Thoracic aorta (tissue), 2 donors: ENCODE measurements at regions not wholly inside any gene's neighbourhood (a gene's known extent, or its start where the extent isn't known, plus 50 kb on each side); places are given as distances from the start of the nearest gene placed in this dataset.

Source experiments
- ATAC-seq: fragments of 150-250 bp; one replicate; pipeline ENCODE4 v1.8.0; 2017; ENCODE audit warnings: low read depth; ENCODE audit not compliant: insufficient number of reproducible peaks, low FRiP score
- DNase-seq: peaks from one replicate; pipeline ENCODE4 v3.0.0-alpha.2; 2020; ENCODE audit warnings: low spot score
- H3K27ac ChIP-seq, 2 donors: fragments of 200-600 bp; sonication (generic); 1 replicate in 1 of 2; 2 replicates in 1 of 2; pipeline ENCODE4 v1.5.1; 2016; ENCODE audit warnings: mild to moderate bottlenecking in 2 of 2, moderate library complexity in 2 of 2
- H3K27me3 ChIP-seq: fragments of 200-600 bp; sonication (generic); replicated peaks from 2 replicates; pipeline ENCODE4 v1.6.0; 2016; ENCODE audit warnings: mild to moderate bottlenecking; ENCODE audit not compliant: insufficient read depth
- H3K36me3 ChIP-seq: fragments of 200-600 bp; sonication (generic); one replicate; pipeline ENCODE4 v1.5.1; 2016
- H3K4me1 ChIP-seq, 2 donors: fragments of 200-600 bp; sonication (generic); 1 replicate in 1 of 2; 2 replicates in 1 of 2; pipeline versions ENCODE4 v1.5.1 to v1.6.0; 2016; ENCODE audit warnings: low read depth in 2 of 2, mild to moderate bottlenecking in 1 of 2; ENCODE audit not compliant: control insufficient read depth in 1 of 2
- H3K4me3 ChIP-seq: fragments of 200-600 bp; sonication (generic); 2 replicates; pipeline ENCODE4 v1.5.1; 2016; ENCODE audit warnings: mild to moderate bottlenecking
- H3K9me3 ChIP-seq: fragments of 200-600 bp; sonication (generic); 2 replicates; pipeline ENCODE4 v1.5.1; 2016
- TF ChIP-seq, protein P1 (sequence below): fragments of 200-600 bp; sonication (generic); IDR thresholded peaks from one replicate; pipeline ENCODE4 v1.5.1; 2019; ENCODE audit warnings: antibody characterized with exemption

DNA sequence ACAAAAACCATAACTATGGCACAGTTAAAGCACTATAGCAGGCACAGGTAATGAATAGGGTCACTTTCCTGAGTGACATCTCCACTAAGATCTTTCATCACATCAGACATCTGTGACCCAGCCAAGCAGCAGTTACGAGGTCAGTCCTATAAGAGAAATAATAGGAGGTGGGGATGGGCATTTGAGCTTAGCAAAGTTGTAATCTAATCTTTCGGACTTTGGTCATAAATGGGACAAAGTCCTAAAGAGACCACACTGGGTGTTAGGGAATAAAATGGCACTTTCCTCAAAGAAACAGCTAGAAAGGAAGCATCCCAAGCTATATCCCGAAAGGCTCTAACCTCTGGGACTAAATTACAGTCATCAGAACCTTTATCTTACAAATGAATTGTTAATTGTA lies 432.2 kb downstream of the PIK3R1 start:
- no peak overlapping the region for H3K27ac ChIP-seq
- ATAC-seq, result no peak
- no peak for DNase-seq
- TF ChIP-seq, protein P1, sequence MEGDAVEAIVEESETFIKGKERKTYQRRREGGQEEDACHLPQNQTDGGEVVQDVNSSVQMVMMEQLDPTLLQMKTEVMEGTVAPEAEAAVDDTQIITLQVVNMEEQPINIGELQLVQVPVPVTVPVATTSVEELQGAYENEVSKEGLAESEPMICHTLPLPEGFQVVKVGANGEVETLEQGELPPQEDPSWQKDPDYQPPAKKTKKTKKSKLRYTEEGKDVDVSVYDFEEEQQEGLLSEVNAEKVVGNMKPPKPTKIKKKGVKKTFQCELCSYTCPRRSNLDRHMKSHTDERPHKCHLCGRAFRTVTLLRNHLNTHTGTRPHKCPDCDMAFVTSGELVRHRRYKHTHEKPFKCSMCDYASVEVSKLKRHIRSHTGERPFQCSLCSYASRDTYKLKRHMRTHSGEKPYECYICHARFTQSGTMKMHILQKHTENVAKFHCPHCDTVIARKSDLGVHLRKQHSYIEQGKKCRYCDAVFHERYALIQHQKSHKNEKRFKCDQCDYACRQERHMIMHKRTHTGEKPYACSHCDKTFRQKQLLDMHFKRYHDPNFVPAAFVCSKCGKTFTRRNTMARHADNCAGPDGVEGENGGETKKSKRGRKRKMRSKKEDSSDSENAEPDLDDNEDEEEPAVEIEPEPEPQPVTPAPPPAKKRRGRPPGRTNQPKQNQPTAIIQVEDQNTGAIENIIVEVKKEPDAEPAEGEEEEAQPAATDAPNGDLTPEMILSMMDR, result no peak
- H3K4me1 ChIP-seq, result peaks cover 0 to 12% of the 10 kb centered on the region in 2 donors
- no peaks in the 10 kb centered on the region for H3K9me3 ChIP-seq
- H3K4me3 ChIP-seq, result no peak overlapping the region
- H3K36me3 ChIP-seq, result no peaks in the 10 kb centered on the region
- no peaks in the 10 kb centered on the region for H3K27me3 ChIP-seq

DNA sequence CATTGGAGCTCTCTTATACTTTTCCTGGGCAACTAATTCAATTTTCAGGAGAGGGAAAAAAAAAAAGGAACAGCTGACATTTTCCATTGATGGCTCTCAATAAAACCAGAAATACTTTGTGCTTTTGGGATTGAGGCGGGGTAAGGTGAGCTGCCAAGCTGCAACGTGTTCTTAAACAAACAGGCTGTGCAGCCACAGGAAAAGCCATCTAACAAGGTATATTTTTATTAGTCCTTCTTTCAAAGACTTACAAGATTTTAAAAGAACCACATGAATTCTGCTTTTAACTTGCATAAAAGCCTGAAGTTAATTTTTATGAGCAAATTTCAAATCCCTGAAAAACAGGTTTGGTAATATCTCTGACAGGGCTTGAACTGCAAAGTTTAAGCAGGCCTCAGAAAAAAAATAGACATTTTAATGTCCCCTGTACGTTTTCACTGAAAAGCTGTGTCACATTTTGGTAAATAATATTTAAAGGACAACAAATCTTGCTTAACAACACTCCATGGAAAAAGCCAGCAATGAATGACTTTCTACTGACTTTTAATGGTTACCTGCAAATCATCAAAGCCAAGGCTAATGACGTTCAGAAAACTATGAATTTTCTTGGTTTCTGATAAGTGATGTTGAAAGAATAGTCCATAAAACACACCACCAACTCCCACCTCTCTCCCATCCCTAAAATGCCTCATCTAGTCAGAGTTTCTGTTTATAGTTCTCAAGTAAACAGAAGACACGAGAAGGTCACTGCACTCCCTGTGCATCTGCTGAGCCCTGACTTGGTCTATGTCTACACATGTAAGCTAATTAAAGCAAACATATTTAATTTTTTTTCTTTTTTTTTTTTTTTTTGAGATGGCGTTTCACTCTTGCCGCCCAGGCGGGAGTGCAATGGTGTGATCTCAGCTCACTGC lies 433.6 kb downstream of the PIK3R1 start:
- no peak overlapping the region for H3K4me3 ChIP-seq
- TF ChIP-seq, protein P1, result no peak

DNA sequence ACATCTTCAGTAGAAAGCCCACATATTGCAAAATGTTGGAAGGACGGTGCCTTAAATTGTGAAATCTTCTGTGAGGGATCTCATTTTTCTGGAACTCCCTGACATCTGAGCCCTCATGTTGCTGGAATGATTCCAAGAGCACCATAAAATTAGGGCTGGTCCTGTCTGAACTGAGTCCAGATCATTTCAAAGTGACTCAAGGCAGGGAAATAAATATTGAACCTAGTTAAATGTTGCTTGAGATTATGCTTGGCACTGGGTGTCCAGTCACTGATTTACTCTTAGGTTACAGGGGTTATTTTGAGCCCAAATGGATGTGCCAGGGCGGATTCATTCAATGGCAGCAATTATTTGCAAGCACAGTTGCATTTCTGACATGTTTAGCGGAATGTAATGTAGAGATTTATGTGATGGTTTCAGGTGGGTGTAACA lies 437.0 kb downstream of the PIK3R1 start:
- no peak overlapping the region for H3K4me3 ChIP-seq
- no peak for DNase-seq
- H3K4me1 ChIP-seq, result peaks cover 0 to 16% of the 10 kb centered on the region in 2 donors
- H3K36me3 ChIP-seq, result no peaks in the 10 kb centered on the region
- TF ChIP-seq, protein P1, result no peak
- no peaks in the 10 kb centered on the region for H3K9me3 ChIP-seq
- no peak overlapping the region for H3K27ac ChIP-seq
- no peaks in the 10 kb centered on the region for H3K27me3 ChIP-seq
- ATAC-seq, result no peak

More for the DNA sequence above, 433.6 kb downstream of the PIK3R1 start:
- no peaks in the 10 kb centered on the region for H3K27me3 ChIP-seq
- ATAC-seq (no peak), DNase-seq (no peak)
- peaks cover 0 to 20% of the 10 kb centered on the region in 2 donors for H3K4me1 ChIP-seq
- no peaks in the 10 kb centered on the region for H3K36me3 ChIP-seq
- no peak overlapping the region for H3K27ac ChIP-seq
- no peaks in the 10 kb centered on the region for H3K9me3 ChIP-seq

DNA sequence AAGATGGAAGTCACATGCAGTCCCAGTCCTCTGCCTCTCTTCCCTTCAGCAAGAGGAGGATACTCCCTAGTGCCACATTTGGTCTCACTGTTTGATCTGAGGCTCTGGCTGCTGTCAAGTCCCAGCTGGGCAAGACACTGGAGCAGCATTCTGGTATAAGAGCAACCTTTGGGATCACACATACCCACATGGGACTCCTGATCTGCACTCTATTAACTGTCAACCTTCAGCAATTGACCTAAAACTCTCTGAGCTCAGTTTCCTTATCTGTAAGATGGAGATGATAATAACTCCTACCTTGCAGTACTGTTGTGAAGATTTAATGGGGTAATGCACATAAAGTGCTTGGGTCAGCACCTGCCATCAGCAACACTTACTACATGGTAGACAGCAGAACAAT lies 437.9 kb downstream of the PIK3R1 start:
- TF ChIP-seq, protein P1, result no peak
- Histone ChIP-seq H3K4me1 (peaks cover 0 to 16% of the 10 kb centered on the region in 2 donors), H3K27ac (no peak overlapping the region), H3K27me3 (no peaks in the 10 kb centered on the region), H3K36me3 (no peaks in the 10 kb centered on the region), H3K4me3 (no peak overlapping the region), H3K9me3 (no peaks in the 10 kb centered on the region)
- ATAC-seq (no peak), DNase-seq (no peak)

DNA sequence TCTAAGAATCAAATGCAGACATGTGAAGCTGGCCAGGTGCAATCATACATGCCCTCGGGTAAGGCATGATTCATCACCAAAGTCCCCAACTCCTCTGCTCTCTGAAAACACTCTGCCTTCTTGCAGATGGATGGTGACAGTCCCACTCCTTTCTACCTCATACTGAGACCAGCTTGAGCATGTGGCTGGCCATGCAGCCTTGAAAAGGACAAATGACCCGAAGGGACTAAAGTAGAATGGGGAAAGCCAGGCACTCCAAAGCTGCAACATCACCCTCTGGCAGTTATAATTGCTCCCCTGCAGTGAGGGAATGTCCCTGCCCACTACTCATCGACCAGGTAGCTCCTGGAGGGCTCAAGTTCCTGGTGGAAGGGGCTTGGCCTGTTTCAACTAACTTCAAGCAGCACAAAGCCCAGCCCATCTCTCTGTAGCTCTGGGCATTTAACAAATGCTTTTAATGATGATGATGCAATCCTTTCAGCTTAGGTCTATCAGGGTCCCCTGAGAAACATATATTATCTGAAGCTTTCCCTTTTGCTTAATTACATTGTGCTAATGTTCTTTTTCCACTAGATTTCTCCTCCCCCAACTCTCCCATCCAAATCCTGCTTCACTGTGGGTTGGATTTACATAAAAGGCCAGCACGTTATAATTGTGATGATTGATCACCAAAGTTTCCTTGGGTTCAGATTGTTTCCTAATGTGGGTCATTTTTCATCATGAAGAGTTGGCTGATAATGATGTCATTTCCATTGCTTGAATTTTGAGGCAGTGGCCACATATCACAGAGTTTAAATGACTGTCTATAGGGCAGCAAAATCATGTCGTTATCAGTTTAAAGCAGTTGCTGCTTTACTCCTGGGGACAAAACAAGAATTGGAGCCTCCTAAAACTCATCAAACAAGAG lies 436.5 kb upstream of the SLC30A5 start:
- peaks cover 0 to 13% of the 10 kb centered on the region in 2 donors for H3K4me1 ChIP-seq
- TF ChIP-seq, protein P1, result no peak

More for the DNA sequence above, 436.5 kb upstream of the SLC30A5 start:
- no peaks in the 10 kb centered on the region for H3K27me3 ChIP-seq
- no peak overlapping the region for H3K4me3 ChIP-seq
- no peak overlapping the region for H3K27ac ChIP-seq
- no peaks in the 10 kb centered on the region for H3K9me3 ChIP-seq
- no peak for ATAC-seq
- no peaks in the 10 kb centered on the region for H3K36me3 ChIP-seq
- DNase-seq, result no peak
